NCI-H2029 treated with DMSO at 0.1 percent for 48 hours (cell line): ENCODE measurements at regions not wholly inside any gene's neighbourhood (a gene's known extent, or its start where the extent isn't known, plus 50 kb on each side); places are given as distances from the start of the nearest gene placed in this dataset.

Experiments used
- DNase-seq: peaks from one replicate; lab custom pipeline; 2025; lab: John Stamatoyannopoulos, UW

DNA sequence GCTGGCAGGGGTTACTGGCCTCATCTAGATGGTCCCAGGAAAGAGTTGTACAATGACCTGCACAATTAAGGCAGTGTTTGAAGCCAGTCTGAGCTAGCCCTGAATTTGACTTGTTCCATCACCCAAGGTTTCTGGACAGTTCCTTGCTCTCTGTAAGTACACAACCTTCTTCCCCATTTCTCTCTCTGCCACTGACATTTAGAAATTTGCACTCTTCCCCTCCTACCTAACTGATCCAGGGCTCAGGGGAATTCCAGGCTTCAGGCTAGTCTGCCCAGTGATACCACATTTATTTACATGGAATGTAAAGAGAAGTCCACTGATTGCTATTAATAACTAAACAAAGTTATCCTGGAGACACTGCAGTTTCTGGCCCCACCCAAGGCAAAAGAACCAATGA, 139.0 kb upstream of the GPR26 start:
- DNase-seq, result no peak

- no peak for DNase-seq
Measured at GRCh38 chr10:123529146-123529760, 136.9 kb upstream of the GPR26 start.

DNA sequence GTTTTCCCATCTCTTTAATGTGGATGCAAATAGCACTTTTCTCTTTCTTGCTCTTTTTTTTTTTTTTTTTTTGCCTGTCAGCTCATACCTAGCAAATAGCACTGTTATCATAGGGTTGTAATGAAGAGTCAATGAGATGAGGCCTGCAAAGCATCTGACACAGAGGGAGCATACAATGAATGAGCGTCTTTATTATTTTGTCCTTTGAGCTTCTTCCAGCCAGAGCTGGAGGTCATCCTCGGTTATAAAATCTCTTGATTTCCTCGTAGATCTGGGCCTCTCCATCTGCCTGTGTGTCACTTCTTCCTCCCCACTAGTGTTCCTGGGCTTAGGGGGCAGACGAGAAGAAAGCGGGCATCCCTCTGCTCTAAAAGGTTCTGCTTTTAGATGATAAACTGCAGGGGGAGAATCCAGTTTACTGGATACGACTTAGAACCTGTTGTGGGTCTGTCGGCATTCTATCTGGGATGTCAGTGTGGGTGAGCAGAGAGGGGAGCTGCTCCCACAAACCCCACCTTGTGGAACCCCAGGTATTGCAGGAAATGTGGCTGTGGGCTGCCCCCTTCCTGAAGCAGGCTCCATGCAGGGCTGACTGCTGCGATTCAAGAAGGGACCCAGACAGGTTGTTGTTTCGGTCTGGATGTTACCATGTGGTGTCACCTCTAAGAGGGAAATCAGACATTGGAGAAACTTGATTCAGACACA, 135.8 kb upstream of the GPR26 start:
- no peak for DNase-seq

DNA sequence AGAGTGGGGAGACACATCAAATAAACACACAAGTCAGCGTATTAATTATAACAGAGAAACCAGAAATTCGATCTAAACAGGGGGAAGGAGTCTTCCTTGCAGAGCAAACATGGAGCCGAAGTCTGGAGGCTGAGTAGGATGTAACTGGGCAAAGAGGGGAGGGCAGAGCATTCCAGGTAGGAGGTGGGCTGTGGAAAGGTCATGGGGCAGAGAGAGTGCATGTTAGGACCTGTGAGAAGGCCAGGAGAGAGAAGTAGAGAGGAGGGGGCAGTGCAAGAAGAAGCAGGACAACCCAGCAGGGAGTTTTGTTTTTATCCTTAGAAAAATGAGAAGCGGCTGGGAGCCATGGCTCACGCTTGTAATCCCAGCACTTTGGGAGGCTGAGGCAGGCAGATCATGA, 130.8 kb upstream of the GPR26 start:
- DNase-seq, result no peak

- no peak for DNase-seq
Measured at GRCh38 chr10:123536176-123536845, 129.8 kb upstream of the GPR26 start.

DNA sequence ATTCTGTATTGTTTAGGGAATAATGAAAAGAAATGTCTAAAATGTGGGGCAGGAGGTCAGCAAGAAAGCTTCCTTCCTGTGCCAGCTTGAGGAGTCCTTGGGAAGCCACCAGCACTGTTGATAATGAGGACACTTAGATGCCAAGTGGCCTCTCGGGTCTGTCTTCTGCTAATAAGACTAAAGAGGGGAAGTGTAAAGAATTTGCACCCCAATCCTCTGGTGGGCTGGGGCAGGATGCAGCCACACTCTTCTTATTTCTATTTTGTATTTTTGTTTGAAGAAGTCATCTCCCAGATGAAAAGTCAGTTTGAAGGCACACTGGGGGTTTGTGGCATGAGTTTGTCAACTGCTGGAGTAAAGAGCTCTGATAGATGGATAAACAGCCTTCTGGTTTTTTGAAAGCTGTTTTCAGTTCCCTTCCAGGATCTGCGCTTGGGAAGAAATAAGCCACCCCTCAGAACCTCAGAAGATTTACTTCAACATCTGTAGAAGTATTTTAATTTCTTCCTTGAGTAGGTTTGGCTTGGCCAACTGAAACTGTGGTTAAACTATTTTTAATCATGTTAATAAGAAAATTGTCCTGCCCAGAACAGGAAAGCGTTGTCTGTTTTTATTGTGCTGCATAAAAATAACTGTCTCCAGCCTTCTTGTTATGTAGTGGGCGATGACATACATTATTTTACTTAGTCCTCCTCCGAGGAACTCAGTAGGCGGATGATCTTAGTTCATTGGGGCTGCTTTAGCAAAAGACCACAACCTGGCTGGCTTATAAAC, 128.8 kb upstream of the GPR26 start:
- DNase-seq, result no peak

GRCh38 chr10:123538401-123539320, 127.5 kb upstream of the GPR26 start:
- no peak for DNase-seq

DNA sequence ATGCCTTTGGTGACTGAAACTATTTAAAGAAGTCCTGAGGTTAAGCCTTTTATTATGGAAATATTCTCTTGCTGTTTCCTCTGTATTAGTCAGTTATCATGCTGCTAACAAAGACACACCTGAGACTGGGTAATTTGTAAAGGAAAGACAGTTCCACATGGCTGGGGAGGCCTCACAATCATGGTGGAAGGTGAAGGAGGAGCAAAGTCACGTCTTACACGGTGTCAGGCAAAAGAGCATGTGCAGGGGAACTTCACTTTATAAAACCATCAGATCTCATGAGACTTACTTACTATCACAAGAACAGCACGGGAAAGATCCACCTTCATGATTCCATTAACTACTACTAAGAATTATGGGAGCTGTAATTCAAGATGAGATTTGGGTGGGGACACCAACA, 121.2 kb upstream of the GPR26 start:
- DNase-seq, result no peak

- no peak for DNase-seq
Measured at GRCh38 chr10:123548770-123549169, 117.4 kb upstream of the GPR26 start.

DNA sequence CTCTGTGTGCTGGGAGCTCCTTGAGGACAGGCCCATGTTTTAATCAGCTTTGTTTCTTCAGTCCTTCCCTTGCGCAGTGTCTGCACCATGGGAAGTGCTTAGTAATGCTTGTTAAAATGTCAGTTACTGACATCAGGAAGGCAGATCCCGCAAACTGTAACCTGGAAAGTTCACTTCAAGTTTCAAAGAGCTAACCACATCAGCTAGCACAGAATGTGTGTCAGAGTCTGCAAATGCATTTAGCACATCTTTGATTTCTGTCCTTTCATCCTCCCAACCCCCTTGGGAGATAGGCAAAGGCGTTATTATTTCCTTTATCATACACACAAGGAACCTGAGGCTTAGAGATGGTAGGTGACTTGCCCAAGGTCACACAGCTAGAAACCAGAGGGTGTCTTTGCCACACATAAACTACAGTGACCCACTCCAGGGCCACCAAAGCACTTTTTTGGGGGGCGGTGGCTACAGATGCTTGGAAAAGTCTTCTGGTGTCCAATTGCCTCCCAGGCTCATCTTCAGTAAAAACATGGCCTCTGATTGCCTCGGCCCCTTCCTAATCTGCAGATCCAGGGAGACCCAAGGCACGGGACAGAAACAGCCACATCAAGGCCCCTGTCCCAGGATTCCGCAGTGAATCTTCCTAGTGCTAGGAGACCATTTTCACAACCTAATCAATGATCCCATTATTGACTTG, 116.2 kb upstream of the GPR26 start:
- no peak for DNase-seq

DNA sequence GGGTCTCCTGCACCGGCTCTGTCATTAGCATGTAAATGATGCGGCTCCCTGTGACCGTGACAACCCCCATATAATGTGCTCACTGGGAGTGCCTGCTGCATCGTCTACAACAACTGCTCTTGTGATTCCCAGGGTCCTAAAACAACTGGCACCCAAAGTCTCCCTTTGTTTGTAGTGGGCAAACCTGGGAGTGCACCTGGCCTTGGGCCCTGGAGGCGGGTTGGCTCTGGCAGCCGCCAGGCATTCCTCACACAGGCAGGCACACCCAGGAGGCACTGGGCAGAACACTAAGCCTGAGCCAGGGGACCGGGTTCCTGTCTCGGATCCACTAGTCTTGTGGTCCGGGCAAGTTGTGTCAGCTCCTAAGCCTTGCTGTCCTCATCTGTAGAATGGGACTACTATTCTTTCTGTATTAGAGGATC, 115.5 kb upstream of the GPR26 start:
- DNase-seq, result no peak

DNA sequence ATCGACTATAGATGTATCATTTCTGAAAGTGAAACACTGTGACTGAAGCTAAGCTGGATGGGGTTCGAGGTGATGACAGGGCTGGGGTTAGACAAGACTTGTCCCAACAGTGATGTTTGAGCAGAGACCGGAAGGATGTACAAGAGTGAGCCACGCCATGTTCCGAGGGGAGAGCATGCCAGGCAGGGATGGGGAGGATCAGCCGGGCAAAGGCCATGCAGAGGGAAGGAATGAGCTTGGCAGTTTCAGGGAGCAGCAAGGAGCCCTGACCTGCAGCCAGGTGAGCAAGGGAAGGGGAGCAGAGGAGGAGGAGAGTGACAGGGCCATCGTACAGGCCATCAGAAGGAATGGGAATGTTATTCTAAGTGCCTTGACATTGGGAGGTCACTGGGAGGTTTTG, 114.9 kb upstream of the GPR26 start:
- no peak for DNase-seq

- DNase-seq, result no peak
Measured at GRCh38 chr10:123552760-123553554, 113.2 kb upstream of the GPR26 start.

- DNase-seq, result no peak
Measured at GRCh38 chr10:123553810-123554430, 112.2 kb upstream of the GPR26 start.

DNA sequence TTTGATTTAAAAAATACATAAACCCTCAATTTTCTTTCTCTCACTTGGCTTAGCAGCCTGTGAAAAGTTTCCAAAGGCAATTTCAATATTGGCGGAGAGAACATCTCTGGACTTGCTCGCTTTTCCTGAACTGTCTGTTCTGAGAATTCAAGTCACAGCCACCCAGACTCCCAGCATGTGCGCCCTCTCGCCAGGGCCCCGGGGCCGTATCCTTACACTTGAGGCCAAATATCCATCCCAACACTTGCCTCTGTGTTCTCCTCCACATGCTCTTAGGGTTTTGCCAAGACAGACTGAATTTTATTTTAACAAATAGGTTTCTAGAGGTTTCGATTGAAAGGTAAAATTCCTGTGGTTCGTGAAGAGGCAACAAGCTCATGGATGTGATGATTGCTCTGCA, 111.5 kb upstream of the GPR26 start:
- no peak for DNase-seq

GRCh38 chr10:123555616-123556015, 110.5 kb upstream of the GPR26 start:
- no peak for DNase-seq

GRCh38 chr10:123556049-123556448, 110.1 kb upstream of the GPR26 start:
- DNase-seq, result no peak

DNA sequence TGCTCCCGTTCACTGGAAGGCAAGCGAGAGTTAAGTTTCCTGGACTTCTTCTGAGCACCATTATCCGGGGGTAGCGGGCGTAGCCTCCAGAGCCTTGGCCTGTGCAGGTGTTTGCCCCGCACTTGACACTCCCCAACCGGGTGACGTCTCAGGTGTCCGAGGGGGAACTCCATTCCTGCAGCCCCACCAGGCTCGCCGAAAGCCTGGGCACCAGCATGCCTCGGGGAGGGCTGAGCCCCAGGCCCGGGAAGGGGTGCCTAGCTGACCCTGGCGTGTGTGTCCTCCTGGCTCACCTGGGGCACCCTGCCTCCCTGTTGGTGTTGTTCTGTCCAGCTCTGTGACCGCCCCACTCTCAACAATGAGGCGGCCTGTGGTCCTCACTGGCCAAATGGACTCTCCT, 109.4 kb upstream of the GPR26 start:
- DNase-seq, result no peak

DNA sequence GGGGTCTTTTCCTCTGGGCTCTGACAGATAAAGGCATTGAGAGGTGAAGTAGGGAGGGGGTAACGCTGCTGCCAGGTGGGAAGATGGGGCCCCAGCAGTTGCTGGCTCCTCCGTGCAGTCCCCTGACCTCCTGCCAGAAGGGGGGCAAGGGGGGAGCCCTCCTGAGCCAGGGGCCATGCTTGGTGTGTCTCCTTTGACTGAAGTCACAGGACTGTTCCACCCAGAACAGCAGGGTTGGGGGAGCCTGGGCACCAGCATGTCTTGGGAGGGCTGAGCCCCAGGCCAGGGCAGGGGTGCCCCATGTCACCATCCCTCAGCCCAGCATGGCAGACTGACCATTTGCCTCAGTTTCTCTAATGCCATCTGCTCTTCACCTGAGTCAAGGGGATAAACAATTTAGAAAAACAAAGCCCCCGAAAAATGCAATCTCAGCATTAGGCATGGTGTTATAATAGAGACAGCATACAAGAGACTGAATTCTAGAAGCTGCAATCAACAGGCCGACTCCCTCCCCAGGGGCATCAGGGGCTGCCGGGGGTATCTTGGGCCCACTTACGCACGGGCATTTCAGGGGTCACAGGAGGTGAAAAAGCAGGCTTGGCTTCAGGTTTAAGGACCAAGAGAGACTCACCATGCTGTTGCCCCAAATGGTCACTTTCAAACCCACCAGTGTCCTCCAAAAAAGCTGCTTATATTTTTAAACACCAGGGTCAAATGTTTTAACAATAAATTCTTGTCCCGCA, 108.6 kb upstream of the GPR26 start:
- no peak for DNase-seq
